ENCODE measurements at regions not wholly inside any gene's neighbourhood (a gene's known extent, or its start where the extent isn't known, plus 50 kb on each side); places are given as distances from the start of the nearest gene placed in this dataset.

DNA sequence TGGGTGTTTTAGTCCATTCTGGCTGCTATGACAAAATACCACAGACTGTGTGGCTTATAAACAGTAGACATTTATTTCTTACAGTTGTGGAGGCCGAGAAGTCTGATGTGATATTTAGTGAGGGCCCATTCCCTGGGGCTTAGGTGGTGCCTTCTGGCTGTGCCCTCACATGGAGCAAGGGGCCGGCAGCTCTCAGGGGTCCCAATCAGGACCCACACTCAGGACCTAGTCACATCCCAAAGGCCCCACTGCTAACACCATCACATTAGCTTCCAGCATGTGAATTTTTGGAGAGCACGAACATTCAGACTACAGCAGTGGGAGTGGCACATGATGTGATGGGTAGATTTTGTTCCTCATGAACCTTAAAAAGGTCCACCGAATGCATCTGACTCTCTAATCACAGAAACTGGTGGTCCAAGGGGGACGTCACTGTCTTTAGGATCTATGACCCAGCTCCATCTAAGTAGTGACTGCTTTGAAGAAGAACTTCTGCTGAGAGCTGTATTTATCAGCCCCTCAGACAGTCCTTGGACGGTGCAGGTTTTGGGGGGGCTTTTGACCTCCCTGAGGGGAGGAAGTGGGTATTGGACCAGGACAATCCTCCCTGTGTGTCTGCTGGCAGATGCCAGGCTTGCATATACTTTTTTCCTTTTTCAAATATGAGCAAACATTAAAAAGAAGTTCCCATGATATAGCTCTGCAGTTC is 154.5 kb upstream of the ZNF32 start:
- TF ChIP-seq, protein P1, sequence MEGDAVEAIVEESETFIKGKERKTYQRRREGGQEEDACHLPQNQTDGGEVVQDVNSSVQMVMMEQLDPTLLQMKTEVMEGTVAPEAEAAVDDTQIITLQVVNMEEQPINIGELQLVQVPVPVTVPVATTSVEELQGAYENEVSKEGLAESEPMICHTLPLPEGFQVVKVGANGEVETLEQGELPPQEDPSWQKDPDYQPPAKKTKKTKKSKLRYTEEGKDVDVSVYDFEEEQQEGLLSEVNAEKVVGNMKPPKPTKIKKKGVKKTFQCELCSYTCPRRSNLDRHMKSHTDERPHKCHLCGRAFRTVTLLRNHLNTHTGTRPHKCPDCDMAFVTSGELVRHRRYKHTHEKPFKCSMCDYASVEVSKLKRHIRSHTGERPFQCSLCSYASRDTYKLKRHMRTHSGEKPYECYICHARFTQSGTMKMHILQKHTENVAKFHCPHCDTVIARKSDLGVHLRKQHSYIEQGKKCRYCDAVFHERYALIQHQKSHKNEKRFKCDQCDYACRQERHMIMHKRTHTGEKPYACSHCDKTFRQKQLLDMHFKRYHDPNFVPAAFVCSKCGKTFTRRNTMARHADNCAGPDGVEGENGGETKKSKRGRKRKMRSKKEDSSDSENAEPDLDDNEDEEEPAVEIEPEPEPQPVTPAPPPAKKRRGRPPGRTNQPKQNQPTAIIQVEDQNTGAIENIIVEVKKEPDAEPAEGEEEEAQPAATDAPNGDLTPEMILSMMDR (IDR thresholded peaks at IDR 0.05), result no peak
- TF ChIP-seq RCOR1 (IDR thresholded peaks at IDR 0.05; ENCODE audit: low read length) (no peak), SMC3 (IDR thresholded peaks at IDR 0.05; ENCODE audit: low read depth, low read length) (no peak), FOXM1 (IDR thresholded peaks at IDR 0.05; ENCODE audit: low read depth) (no peak), EP300 (IDR thresholded peaks at IDR 0.05; ENCODE audit: borderline replicate concordance in 1 of 2, low read depth in 1 of 2, low read length in 1 of 2) (no peak), POLR2AphosphoS5 (IDR thresholded peaks at IDR 0.05; ENCODE audit: low read depth, low read length) (no peak), RAD21 (IDR thresholded peaks at IDR 0.05; ENCODE audit: low read length) (no peak)
- TF ChIP-seq, protein P2, sequence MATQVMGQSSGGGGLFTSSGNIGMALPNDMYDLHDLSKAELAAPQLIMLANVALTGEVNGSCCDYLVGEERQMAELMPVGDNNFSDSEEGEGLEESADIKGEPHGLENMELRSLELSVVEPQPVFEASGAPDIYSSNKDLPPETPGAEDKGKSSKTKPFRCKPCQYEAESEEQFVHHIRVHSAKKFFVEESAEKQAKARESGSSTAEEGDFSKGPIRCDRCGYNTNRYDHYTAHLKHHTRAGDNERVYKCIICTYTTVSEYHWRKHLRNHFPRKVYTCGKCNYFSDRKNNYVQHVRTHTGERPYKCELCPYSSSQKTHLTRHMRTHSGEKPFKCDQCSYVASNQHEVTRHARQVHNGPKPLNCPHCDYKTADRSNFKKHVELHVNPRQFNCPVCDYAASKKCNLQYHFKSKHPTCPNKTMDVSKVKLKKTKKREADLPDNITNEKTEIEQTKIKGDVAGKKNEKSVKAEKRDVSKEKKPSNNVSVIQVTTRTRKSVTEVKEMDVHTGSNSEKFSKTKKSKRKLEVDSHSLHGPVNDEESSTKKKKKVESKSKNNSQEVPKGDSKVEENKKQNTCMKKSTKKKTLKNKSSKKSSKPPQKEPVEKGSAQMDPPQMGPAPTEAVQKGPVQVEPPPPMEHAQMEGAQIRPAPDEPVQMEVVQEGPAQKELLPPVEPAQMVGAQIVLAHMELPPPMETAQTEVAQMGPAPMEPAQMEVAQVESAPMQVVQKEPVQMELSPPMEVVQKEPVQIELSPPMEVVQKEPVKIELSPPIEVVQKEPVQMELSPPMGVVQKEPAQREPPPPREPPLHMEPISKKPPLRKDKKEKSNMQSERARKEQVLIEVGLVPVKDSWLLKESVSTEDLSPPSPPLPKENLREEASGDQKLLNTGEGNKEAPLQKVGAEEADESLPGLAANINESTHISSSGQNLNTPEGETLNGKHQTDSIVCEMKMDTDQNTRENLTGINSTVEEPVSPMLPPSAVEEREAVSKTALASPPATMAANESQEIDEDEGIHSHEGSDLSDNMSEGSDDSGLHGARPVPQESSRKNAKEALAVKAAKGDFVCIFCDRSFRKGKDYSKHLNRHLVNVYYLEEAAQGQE (IDR thresholded peaks at IDR 0.05; ENCODE audit: low read depth, low read length), result no peak
- TF ChIP-seq, protein P3, sequence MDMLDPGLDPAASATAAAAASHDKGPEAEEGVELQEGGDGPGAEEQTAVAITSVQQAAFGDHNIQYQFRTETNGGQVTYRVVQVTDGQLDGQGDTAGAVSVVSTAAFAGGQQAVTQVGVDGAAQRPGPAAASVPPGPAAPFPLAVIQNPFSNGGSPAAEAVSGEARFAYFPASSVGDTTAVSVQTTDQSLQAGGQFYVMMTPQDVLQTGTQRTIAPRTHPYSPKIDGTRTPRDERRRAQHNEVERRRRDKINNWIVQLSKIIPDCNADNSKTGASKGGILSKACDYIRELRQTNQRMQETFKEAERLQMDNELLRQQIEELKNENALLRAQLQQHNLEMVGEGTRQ (IDR thresholded peaks at IDR 0.05; ENCODE audit: borderline replicate concordance, low read depth, low read length), result no peak
